CD4-positive, alpha-beta T cell treated with Interleukin-10 for 1 hour (primary cell): ENCODE measurements at regions not wholly inside any gene's neighbourhood (a gene's known extent, or its start where the extent isn't known, plus 50 kb on each side); places are given as distances from the start of the nearest gene placed in this dataset.
"Not testable (repeated sequence)": the region's sequence is repeated elsewhere in the genome, so short reads cannot be mapped to it uniquely, and the experiment has no call there.

ENCODE experiments used
- DNase-seq: peaks from one replicate; pipeline ENCODE4 v3.0.0-alpha.2; 2020

GRCh38 chr2:143840601-143841000, 679.3 kb downstream of the ZEB2 start:
- no peak for DNase-seq

GRCh38 chr2:143840194-143840593, 679.7 kb downstream of the ZEB2 start:
- DNase-seq: no peak

- no peak for DNase-seq
These were observed 680.5 kb downstream of the ZEB2 start for GRCh38 chr2:143839456-143839855.

- DNase-seq: not testable (repeated sequence)
These were observed 682.9 kb downstream of the ZEB2 start for GRCh38 chr2:143837055-143837454.

GRCh38 chr2:143835481-143835880, 684.4 kb downstream of the ZEB2 start:
- DNase-seq: no peak

- DNase-seq: no peak
These were observed 686.8 kb downstream of the ZEB2 start for GRCh38 chr2:143833015-143833660.

- DNase-seq: no peak
These were observed 689.4 kb downstream of the ZEB2 start for GRCh38 chr2:143830476-143830875.

- DNase-seq: no peak
These were observed 691.0 kb downstream of the ZEB2 start for GRCh38 chr2:143828763-143829537.

GRCh38 chr2:143824791-143825190, 695.1 kb downstream of the ZEB2 start:
- DNase-seq: no peak

GRCh38 chr2:143823876-143824275, 694.7 kb downstream of the ARHGAP15 start:
- no peak for DNase-seq

GRCh38 chr2:143823296-143823695, 694.1 kb downstream of the ARHGAP15 start:
- DNase-seq: no peak

- no peak for DNase-seq
These were observed 693.5 kb downstream of the ARHGAP15 start for GRCh38 chr2:143822736-143823135.

GRCh38 chr2:143819764-143820163, 690.5 kb downstream of the ARHGAP15 start:
- no peak for DNase-seq

GRCh38 chr2:143819190-143819735, 690.0 kb downstream of the ARHGAP15 start:
- no peak for DNase-seq
